ENCODE measurements at regions not wholly inside any gene's neighbourhood (a gene's known extent, or its start where the extent isn't known, plus 50 kb on each side); places are given as distances from the start of the nearest gene placed in this dataset.

DNA sequence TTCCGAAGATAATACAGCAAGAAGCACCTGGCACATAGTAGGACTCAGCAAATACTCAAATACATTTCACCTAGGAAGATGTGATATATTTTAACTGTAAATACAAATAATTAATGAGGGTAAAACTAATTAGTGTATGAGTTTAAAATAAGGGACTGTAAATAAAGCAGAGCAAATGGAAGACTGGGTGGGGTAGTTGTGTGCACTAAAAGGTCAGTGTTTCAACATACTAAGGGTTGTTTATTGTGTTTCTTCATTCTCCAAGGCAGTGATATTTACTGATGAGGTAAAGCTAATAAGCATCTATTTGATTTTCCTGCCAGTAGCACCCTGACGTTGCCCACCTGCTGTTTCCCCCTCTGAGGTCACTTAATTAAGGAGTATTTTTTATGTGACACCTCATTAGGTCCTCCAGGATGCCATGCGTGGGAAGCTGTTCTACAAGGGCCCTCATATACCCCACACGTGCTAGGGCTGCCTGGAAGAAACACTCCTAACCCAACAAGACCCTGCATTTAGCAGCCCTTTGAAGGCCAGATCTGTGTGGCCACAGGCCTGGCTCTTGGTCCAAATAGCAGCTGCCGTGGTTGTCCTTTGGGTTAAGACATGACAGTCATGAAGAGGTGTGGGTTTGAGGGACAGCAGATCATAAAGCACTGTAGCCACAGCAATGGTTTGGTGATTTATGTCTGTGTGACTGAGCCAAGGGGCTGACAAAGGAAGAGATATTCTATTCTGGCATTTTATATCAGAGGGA lies 97.5 kb upstream of the RPS23 start:
- Histone ChIP-seq H3K4me2 (no peak overlapping the region), H3K4me1 (no peaks in the 10 kb centered on the region), H3K4me3 (no peak overlapping the region), H3K27ac (no peak overlapping the region), H3K36me3 (no peaks in the 10 kb centered on the region), H2AFZ (replicated peaks) (no peak overlapping the region), H4K20me1 (ENCODE audit: low read depth) (no peaks in the 10 kb centered on the region), H3K79me2 (ENCODE audit: low read depth) (no peaks in the 10 kb centered on the region), H3F3A (ENCODE audit: low read depth) (no peaks in the 10 kb centered on the region), H3K27me3 (no peaks in the 10 kb centered on the region), H3K9ac (no peak overlapping the region), H3K9me3 (ENCODE audit: low read depth) (no peaks in the 10 kb centered on the region)
- H3K27ac Mint-ChIP-seq, result no peak overlapping the region
- H3K27me3 Mint-ChIP-seq (ENCODE audit: insufficient read depth, low read depth), result no peaks in the 10 kb centered on the region
- TF ChIP-seq CTCF (IDR thresholded peaks at IDR 0.05) (no peak), EZH2 (IDR thresholded peaks at IDR 0.05) (no peak), EZH2phosphoT487 (IDR thresholded peaks at IDR 0.05) (no peak)
- H3K9me3 Mint-ChIP-seq, result peaks cover 17% of the 10 kb centered on the region
- peaks cover 3% of the 10 kb centered on the region for H3K36me3 Mint-ChIP-seq
- no peaks in the 10 kb centered on the region for H3K4me1 Mint-ChIP-seq
- no peak for DNase-seq (ENCODE audit: low spot score)
- H3K4me3 Mint-ChIP-seq, result no peak overlapping the region

DNA sequence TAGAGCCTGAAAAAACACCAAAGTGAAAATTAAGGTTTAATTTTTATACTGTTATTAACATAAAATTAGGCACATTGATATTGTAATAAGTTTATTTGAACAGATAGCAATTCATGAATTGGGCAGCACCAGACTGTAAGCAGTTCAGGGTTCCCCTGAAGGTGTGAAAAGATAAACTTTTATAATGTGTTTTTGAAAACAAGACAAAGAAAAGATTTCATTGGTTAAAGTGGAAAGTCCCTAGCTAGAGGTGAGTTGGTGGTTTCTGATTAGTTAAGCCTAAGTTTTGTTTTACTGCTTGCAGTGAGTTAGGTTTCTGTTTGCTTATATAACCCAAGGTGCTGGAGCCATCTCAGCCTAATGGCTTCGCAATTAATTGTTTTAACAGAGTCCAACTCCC lies 96.5 kb upstream of the RPS23 start:
- Mint-ChIP-seq H3K27me3 (ENCODE audit: insufficient read depth, low read depth) (no peaks in the 10 kb centered on the region), H3K4me3 (no peak overlapping the region), H3K9me3 (peaks cover 9% of the 10 kb centered on the region), H3K27ac (no peak overlapping the region), H3K36me3 (no peaks in the 10 kb centered on the region), H3K4me1 (no peaks in the 10 kb centered on the region)
- no peak overlapping the region for H3K9ac ChIP-seq
- no peaks in the 10 kb centered on the region for H4K20me1 ChIP-seq (ENCODE audit: low read depth)
- no peaks in the 10 kb centered on the region for H3K4me1 ChIP-seq
- H3K4me2 ChIP-seq, result no peak overlapping the region
- no peaks in the 10 kb centered on the region for H3K79me2 ChIP-seq (ENCODE audit: low read depth)
- no peak overlapping the region for H3K27ac ChIP-seq
- no peaks in the 10 kb centered on the region for H3F3A ChIP-seq (ENCODE audit: low read depth)
- no peaks in the 10 kb centered on the region for H3K27me3 ChIP-seq
- H3K36me3 ChIP-seq, result no peaks in the 10 kb centered on the region
- H3K9me3 ChIP-seq (ENCODE audit: low read depth), result no peaks in the 10 kb centered on the region
- DNase-seq (ENCODE audit: low spot score), result no peak
- no peak overlapping the region for H3K4me3 ChIP-seq
- no peak for TF ChIP-seq CTCF (IDR thresholded peaks at IDR 0.05)
- no peak for TF ChIP-seq EZH2phosphoT487 (IDR thresholded peaks at IDR 0.05)
- TF ChIP-seq EZH2 (IDR thresholded peaks at IDR 0.05), result no peak
- no peak overlapping the region for H2AFZ ChIP-seq (replicated peaks)

GRCh38 chr5:82367930-82368329 lies 89.8 kb upstream of the RPS23 start:
- H3F3A ChIP-seq (ENCODE audit: low read depth), result no peaks in the 10 kb centered on the region
- Mint-ChIP-seq H3K36me3 (no peaks in the 10 kb centered on the region), H3K4me1 (peaks cover 4% of the 10 kb centered on the region), H3K4me3 (no peak overlapping the region), H3K27me3 (ENCODE audit: insufficient read depth, low read depth) (peaks cover 4% of the 10 kb centered on the region), H3K27ac (no peak overlapping the region), H3K9me3 (no peaks in the 10 kb centered on the region)
- H3K9ac ChIP-seq, result no peak overlapping the region
- no peaks in the 10 kb centered on the region for H3K36me3 ChIP-seq
- no peaks in the 10 kb centered on the region for H4K20me1 ChIP-seq (ENCODE audit: low read depth)
- no peak overlapping the region for H3K4me3 ChIP-seq
- H3K4me2 ChIP-seq, result no peak overlapping the region
- H3K9me3 ChIP-seq (ENCODE audit: low read depth), result no peaks in the 10 kb centered on the region
- no peaks in the 10 kb centered on the region for H3K27me3 ChIP-seq
- TF ChIP-seq EZH2phosphoT487 (IDR thresholded peaks at IDR 0.05) (no peak), CTCF (IDR thresholded peaks at IDR 0.05) (no peak), EZH2 (IDR thresholded peaks at IDR 0.05) (no peak)
- no peaks in the 10 kb centered on the region for H3K79me2 ChIP-seq (ENCODE audit: low read depth)
- no peak overlapping the region for H3K27ac ChIP-seq
- no peak overlapping the region for H2AFZ ChIP-seq (replicated peaks)
- no peak for DNase-seq (ENCODE audit: low spot score)
- no peaks in the 10 kb centered on the region for H3K4me1 ChIP-seq
